Lower leg skin (tissue), 3 donors: ENCODE measurements at regions not wholly inside any gene's neighbourhood (a gene's known extent, or its start where the extent isn't known, plus 50 kb on each side); places are given as distances from the start of the nearest gene placed in this dataset.

Experiments
- POLR2A ChIP-seq, 2 donors: fragments of 450-650 bp; IDR thresholded peaks; one replicate each; pipeline ENCODE4 v1.6.1; 2016 to 2017; ENCODE audit warnings: antibody characterized with exemption in 2 of 2, mild to moderate bottlenecking in 1 of 2, moderate library complexity in 1 of 2
- TF ChIP-seq, protein P1 (sequence below), 3 donors: fragments of 450-650 bp; IDR thresholded peaks; one replicate each; pipeline ENCODE4 v1.5.1; 2016; ENCODE audit warnings: antibody characterized with exemption in 3 of 3, mild to moderate bottlenecking in 3 of 3, moderate library complexity in 2 of 3

DNA sequence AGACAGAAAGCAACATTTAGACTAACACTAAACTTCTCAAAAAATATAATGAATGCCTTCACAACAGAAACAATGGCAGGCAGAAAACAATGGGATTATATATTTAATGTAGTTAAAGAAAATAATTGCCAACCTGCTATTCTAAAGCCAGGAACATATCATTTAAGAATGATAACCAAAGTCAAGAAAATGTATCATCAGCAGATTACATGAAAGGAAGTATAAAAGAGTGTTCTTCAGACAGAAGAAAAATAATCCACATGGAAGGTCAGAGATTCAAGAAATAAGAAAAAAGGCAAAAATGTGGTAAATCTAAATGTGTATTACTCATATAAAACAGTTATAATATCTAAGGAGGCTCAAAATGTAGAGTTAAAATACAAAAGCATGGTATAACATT is 98.1 kb downstream of the CYP26A1 start:
- TF ChIP-seq, protein P1, sequence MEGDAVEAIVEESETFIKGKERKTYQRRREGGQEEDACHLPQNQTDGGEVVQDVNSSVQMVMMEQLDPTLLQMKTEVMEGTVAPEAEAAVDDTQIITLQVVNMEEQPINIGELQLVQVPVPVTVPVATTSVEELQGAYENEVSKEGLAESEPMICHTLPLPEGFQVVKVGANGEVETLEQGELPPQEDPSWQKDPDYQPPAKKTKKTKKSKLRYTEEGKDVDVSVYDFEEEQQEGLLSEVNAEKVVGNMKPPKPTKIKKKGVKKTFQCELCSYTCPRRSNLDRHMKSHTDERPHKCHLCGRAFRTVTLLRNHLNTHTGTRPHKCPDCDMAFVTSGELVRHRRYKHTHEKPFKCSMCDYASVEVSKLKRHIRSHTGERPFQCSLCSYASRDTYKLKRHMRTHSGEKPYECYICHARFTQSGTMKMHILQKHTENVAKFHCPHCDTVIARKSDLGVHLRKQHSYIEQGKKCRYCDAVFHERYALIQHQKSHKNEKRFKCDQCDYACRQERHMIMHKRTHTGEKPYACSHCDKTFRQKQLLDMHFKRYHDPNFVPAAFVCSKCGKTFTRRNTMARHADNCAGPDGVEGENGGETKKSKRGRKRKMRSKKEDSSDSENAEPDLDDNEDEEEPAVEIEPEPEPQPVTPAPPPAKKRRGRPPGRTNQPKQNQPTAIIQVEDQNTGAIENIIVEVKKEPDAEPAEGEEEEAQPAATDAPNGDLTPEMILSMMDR (IDR thresholded peaks at IDR 0.05): no peak
- TF ChIP-seq POLR2A (IDR thresholded peaks at IDR 0.05): no peak
